ENCODE measurements at regions not wholly inside any gene's neighbourhood (a gene's known extent, or its start where the extent isn't known, plus 50 kb on each side); places are given as distances from the start of the nearest gene placed in this dataset.

GRCh38 chr2:59174536-59175243, 933.6 kb upstream of the FANCL start:
- no peak for ATAC-seq (ENCODE audit: insufficient read depth, low read depth)

GRCh38 chr2:59173325-59173724, 932.2 kb upstream of the FANCL start:
- TF ChIP-seq EZH2 (IDR thresholded peaks at IDR 0.05; ENCODE audit: borderline replicate concordance, low read depth, low read length, severe bottlenecking), result no peak
- TF ChIP-seq CTCF (IDR thresholded peaks at IDR 0.05; ENCODE audit: borderline replicate concordance, extremely low read depth, low read length, poor library complexity, severe bottlenecking), result no peak
- no peaks in the 10 kb centered on the region for H3K36me3 ChIP-seq (ENCODE audit: insufficient read depth, low read length)

More at GRCh38 chr2:59174536-59175243, 933.6 kb upstream of the FANCL start:
- Histone ChIP-seq H3K9me3 (ENCODE audit: insufficient read depth, low read length, severe bottlenecking) (no peaks in the 10 kb centered on the region), H2AFZ (ENCODE audit: low read depth, low read length) (no peak overlapping the region), H3K4me3 (ENCODE audit: low read depth in 1 of 2, low read length in 2 of 2) (no peak overlapping the region), H3K36me3 (ENCODE audit: insufficient read depth, low read length) (no peaks in the 10 kb centered on the region), H3K4me1 (ENCODE audit: insufficient read depth, low read length) (no peaks in the 10 kb centered on the region), H4K20me1 (ENCODE audit: insufficient read depth, low read length) (no peaks in the 10 kb centered on the region), H3K9ac (ENCODE audit: low read depth, low read length) (no peak overlapping the region), H3K27ac (ENCODE audit: low read length) (no peak overlapping the region), H3K27me3 (ENCODE audit: insufficient read depth, low read length, poor library complexity) (no peaks in the 10 kb centered on the region), H3K79me2 (ENCODE audit: insufficient read depth, low read length) (no peaks in the 10 kb centered on the region), H3K4me2 (ENCODE audit: insufficient read depth, low read length) (no peak overlapping the region)
- TF ChIP-seq EZH2 (IDR thresholded peaks at IDR 0.05; ENCODE audit: borderline replicate concordance, low read depth, low read length, severe bottlenecking) (no peak), CTCF (IDR thresholded peaks at IDR 0.05; ENCODE audit: borderline replicate concordance, extremely low read depth, low read length, poor library complexity, severe bottlenecking) (no peak)
- DNase-seq, result no peak

DNA sequence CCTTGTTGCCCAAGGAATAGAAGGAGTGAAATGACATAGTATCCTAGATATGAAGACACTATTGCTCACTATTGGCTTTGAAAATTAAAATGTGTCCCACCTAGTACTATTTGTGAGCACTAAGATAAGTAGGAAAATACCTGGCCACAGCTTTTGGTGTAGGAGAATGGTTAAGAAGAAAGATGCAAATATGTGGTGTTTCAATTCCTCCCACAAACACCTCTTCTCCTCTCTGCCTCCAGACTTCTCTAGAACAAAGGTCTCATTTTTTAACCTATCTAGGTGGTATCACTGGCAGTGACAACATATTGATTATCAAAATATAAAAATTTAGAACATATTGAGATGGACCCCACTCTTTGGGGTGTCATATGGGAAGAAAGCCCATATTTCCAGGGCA, 929.9 kb upstream of the FANCL start:
- H3K36me3 ChIP-seq (ENCODE audit: insufficient read depth, low read length), result no peaks in the 10 kb centered on the region

More at GRCh38 chr2:59173325-59173724, 932.2 kb upstream of the FANCL start:
- no peaks in the 10 kb centered on the region for H4K20me1 ChIP-seq (ENCODE audit: insufficient read depth, low read length)
- H3K4me1 ChIP-seq (ENCODE audit: insufficient read depth, low read length), result no peaks in the 10 kb centered on the region
- H3K9ac ChIP-seq (ENCODE audit: low read depth, low read length), result no peak overlapping the region
- no peaks in the 10 kb centered on the region for H3K9me3 ChIP-seq (ENCODE audit: insufficient read depth, low read length, severe bottlenecking)
- no peaks in the 10 kb centered on the region for H3K27me3 ChIP-seq (ENCODE audit: insufficient read depth, low read length, poor library complexity)
- no peak for ATAC-seq (ENCODE audit: insufficient read depth, low read depth)
- no peak overlapping the region for H3K4me3 ChIP-seq (ENCODE audit: low read depth in 1 of 2, low read length in 2 of 2)
- H3K4me2 ChIP-seq (ENCODE audit: insufficient read depth, low read length), result no peak overlapping the region
- H3K27ac ChIP-seq (ENCODE audit: low read length), result no peak overlapping the region
- H2AFZ ChIP-seq (ENCODE audit: low read depth, low read length), result no peak overlapping the region
- DNase-seq, result no peak
- H3K79me2 ChIP-seq (ENCODE audit: insufficient read depth, low read length), result no peaks in the 10 kb centered on the region

More for the DNA sequence above, 929.9 kb upstream of the FANCL start:
- Histone ChIP-seq H3K27ac (ENCODE audit: low read length) (no peak overlapping the region), H3K4me2 (ENCODE audit: insufficient read depth, low read length) (no peak overlapping the region), H4K20me1 (ENCODE audit: insufficient read depth, low read length) (no peaks in the 10 kb centered on the region), H3K9me3 (ENCODE audit: insufficient read depth, low read length, severe bottlenecking) (no peaks in the 10 kb centered on the region), H2AFZ (ENCODE audit: low read depth, low read length) (no peak overlapping the region), H3K4me1 (ENCODE audit: insufficient read depth, low read length) (no peaks in the 10 kb centered on the region), H3K79me2 (ENCODE audit: insufficient read depth, low read length) (no peaks in the 10 kb centered on the region), H3K9ac (ENCODE audit: low read depth, low read length) (no peak overlapping the region), H3K27me3 (ENCODE audit: insufficient read depth, low read length, poor library complexity) (no peaks in the 10 kb centered on the region), H3K4me3 (ENCODE audit: low read depth in 1 of 2, low read length in 2 of 2) (no peak overlapping the region)
- TF ChIP-seq EZH2 (IDR thresholded peaks at IDR 0.05; ENCODE audit: borderline replicate concordance, low read depth, low read length, severe bottlenecking) (no peak), CTCF (IDR thresholded peaks at IDR 0.05; ENCODE audit: borderline replicate concordance, extremely low read depth, low read length, poor library complexity, severe bottlenecking) (no peak)
- DNase-seq, result no peak
- ATAC-seq (ENCODE audit: insufficient read depth, low read depth), result no peak
